Embryonic facial prominence (tissue), 1 donor: ENCODE measurements at regions not wholly inside any gene's neighbourhood (a gene's known extent, or its start where the extent isn't known, plus 50 kb on each side); places are given as distances from the start of the nearest gene placed in this dataset.

ENCODE experiments used
- DNase-seq: peaks from one replicate; pipeline ENCODE4 v3.0.0-alpha.2; 2016; ENCODE audit errors: extremely low spot score

- no peak for DNase-seq
These were observed 304.0 kb downstream of the NR2F1-AS1 start for GRCh38 chr5:93277051-93277450.

GRCh38 chr5:93275376-93275775 lies 305.6 kb downstream of the NR2F1-AS1 start:
- DNase-seq, result no peak

GRCh38 chr5:93274291-93274690 lies 306.7 kb downstream of the NR2F1-AS1 start:
- DNase-seq, result no peak

- no peak for DNase-seq
These were observed 307.8 kb downstream of the NR2F1-AS1 start for GRCh38 chr5:93273176-93273575.

GRCh38 chr5:93272108-93272507 lies 308.9 kb downstream of the NR2F1-AS1 start:
- DNase-seq, result no peak

GRCh38 chr5:93267736-93268135 lies 313.3 kb downstream of the NR2F1-AS1 start:
- no peak for DNase-seq

- no peak for DNase-seq
These were observed 313.7 kb downstream of the NR2F1-AS1 start for GRCh38 chr5:93267276-93267675.

GRCh38 chr5:93257616-93258015 lies 323.4 kb downstream of the NR2F1-AS1 start:
- no peak for DNase-seq

GRCh38 chr5:93255796-93256195 lies 325.2 kb downstream of the NR2F1-AS1 start:
- DNase-seq, result no peak

GRCh38 chr5:93252165-93252564 lies 328.9 kb downstream of the NR2F1-AS1 start:
- no peak for DNase-seq

- no peak for DNase-seq
These were observed 329.7 kb downstream of the NR2F1-AS1 start for GRCh38 chr5:93251347-93251746.

- DNase-seq, result no peak
These were observed 330.6 kb downstream of the NR2F1-AS1 start for GRCh38 chr5:93250424-93250823.

- DNase-seq, result no peak
These were observed 331.2 kb downstream of the NR2F1-AS1 start for GRCh38 chr5:93249651-93250289.

GRCh38 chr5:93247105-93247504 lies 333.9 kb downstream of the NR2F1-AS1 start:
- DNase-seq, result no peak

GRCh38 chr5:93246090-93246855 lies 334.7 kb downstream of the NR2F1-AS1 start:
- peak; percentile 81 for DNase-seq

- no peak for DNase-seq
These were observed 335.8 kb downstream of the NR2F1-AS1 start for GRCh38 chr5:93245226-93245625.

- no peak for DNase-seq
These were observed 337.5 kb downstream of the NR2F1-AS1 start for GRCh38 chr5:93243481-93243880.

GRCh38 chr5:93240228-93240834 lies 340.7 kb downstream of the NR2F1-AS1 start:
- DNase-seq, result no peak

GRCh38 chr5:93236807-93237421 lies 344.1 kb downstream of the NR2F1-AS1 start:
- DNase-seq, result no peak

GRCh38 chr5:93235761-93236160 lies 345.3 kb downstream of the NR2F1-AS1 start:
- no peak for DNase-seq

GRCh38 chr5:93226202-93226735 lies 354.8 kb downstream of the NR2F1-AS1 start:
- DNase-seq, result no peak

GRCh38 chr5:93225748-93226147 lies 355.3 kb downstream of the NR2F1-AS1 start:
- no peak for DNase-seq
